ENCODE measurements at regions not wholly inside any gene's neighbourhood (a gene's known extent, or its start where the extent isn't known, plus 50 kb on each side); places are given as distances from the start of the nearest gene placed in this dataset.

DNA sequence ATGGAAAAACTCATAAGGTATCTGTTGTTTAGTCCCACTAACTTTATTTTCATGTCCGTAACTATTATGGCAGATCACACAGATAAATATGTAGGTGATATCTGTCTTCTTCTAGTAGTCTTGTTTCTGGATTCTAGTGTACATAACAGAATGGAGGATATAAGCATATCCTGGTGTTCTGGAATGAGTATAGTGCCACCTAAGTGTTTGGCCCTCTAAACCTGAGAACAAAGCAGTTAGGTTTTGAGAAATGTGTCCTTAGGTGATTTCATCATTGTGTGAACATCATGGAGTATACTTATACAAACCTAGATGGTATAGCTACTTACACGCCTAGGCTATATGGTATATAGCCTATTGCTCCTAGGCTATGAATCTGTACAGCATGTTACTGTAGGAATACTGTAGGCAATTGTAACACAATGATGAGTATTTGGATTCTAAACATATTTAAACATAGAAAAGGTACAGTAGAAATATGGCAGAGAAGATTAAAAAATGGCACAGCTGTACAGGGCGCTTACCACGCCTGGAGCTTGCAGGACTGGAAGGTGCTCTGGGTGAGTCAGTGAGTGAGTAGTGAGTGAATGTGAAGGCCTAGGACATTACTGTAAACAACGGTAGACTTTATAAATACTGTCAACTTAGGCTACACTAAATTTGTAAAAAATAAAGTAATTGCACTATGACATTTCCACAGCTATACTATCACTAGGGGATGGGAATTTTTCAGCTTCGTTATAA is 150.3 kb upstream of the SLC24A2 start:
- DNase-seq (ENCODE audit: insufficient read length, low spot score): no peak
- FAIRE-seq: no peak
- TF ChIP-seq, protein P1, sequence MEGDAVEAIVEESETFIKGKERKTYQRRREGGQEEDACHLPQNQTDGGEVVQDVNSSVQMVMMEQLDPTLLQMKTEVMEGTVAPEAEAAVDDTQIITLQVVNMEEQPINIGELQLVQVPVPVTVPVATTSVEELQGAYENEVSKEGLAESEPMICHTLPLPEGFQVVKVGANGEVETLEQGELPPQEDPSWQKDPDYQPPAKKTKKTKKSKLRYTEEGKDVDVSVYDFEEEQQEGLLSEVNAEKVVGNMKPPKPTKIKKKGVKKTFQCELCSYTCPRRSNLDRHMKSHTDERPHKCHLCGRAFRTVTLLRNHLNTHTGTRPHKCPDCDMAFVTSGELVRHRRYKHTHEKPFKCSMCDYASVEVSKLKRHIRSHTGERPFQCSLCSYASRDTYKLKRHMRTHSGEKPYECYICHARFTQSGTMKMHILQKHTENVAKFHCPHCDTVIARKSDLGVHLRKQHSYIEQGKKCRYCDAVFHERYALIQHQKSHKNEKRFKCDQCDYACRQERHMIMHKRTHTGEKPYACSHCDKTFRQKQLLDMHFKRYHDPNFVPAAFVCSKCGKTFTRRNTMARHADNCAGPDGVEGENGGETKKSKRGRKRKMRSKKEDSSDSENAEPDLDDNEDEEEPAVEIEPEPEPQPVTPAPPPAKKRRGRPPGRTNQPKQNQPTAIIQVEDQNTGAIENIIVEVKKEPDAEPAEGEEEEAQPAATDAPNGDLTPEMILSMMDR (IDR thresholded peaks at IDR 0.05; ENCODE audit: insufficient read depth, missing control alignments): no peak

DNA sequence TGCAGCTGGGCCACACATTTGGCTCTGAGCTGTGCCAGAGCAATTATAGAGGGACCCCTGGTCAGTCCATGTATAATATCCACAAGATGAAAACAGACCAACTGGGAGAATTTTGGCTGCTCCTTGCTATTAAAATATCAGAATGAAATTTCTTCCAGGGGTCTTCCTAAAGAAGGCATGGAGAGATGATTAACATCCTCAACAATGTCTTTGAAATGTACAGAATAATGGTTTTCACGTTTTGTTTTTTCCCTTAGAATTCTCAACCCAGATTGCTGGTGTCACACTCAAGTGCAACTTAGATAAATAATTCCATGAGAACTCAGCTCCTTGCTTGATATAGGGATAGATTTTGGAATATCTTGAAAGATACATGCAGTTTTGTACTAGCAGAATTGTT is 148.3 kb upstream of the SLC24A2 start:
- no peak for DNase-seq (ENCODE audit: insufficient read length, low spot score)
- TF ChIP-seq, protein P1 (IDR thresholded peaks at IDR 0.05; ENCODE audit: insufficient read depth, missing control alignments): no peak
- FAIRE-seq: no peak

DNA sequence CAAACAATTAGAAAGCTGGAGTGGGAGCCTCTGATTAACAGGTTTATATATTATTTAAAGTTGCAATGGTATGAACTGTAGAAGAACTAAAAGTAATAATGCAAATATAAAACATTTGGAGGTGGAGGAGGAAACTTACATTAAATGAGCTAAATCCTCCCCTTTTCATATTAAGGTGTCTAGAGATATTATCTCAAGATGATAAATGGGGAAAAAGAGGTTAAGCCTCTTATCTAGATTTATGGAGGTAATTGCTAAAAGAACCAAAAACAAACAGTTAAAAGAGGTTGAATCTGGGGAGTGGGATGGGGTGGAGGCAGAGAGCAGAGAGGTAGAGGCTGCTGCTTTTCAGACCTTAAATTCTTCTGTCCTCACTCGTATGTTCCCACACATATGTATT is 147.8 kb upstream of the SLC24A2 start:
- FAIRE-seq (no peak), DNase-seq (ENCODE audit: insufficient read length, low spot score) (no peak)
- TF ChIP-seq, protein P1 (IDR thresholded peaks at IDR 0.05; ENCODE audit: insufficient read depth, missing control alignments): no peak

DNA sequence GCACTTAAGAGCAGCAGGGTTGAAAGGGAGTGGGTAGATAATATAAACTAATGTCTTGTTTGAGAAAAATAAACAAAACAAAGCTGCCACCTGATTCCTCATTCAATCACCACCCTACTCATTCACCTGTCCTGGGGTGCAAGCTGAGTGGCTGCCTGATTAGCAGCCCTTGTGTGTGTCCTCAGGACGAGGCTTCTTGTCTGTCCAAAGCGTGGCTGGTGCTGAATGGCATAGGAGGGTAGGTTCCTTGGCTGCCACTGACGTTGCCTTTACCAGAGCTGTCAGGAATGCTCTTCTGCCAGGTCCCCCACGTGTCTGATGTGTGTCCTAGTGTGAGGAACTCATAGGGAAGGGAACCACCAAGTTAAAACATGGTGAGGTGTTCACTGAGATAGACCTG is 146.6 kb upstream of the SLC24A2 start:
- DNase-seq (ENCODE audit: insufficient read length, low spot score) (no peak), FAIRE-seq (no peak)
- TF ChIP-seq, protein P1 (IDR thresholded peaks at IDR 0.05; ENCODE audit: insufficient read depth, missing control alignments): no peak

DNA sequence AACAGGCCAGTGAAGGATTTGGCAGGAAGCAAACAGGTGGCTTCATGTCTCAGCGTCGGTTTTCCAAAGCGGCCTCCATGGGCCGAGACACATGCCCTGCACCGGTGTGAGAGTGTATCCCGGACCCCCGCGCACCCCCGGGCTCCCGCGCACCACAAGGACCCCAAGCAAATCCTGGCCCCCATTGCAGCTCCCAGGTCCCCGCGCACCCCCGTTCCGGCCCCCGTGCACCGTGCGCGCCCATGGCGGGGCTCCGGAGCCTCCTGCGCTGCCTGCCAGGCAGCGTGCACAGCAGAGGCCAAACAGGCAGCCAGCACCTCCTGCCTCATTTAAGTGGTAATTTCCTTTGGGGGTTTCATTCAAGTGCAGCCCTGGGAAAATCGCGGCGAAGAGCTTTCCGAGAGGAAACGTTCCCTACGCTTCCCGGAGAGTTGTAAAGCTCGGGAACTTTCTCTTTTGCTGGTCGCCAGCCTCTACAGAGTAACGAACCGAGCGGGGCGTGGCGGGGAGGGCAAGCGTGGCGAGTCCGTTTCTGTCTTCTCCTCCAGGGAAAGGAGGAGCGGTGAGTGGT is 145.5 kb upstream of the SLC24A2 start:
- TF ChIP-seq, protein P1 (IDR thresholded peaks at IDR 0.05; ENCODE audit: insufficient read depth, missing control alignments): no peak
- no peak for FAIRE-seq

DNA sequence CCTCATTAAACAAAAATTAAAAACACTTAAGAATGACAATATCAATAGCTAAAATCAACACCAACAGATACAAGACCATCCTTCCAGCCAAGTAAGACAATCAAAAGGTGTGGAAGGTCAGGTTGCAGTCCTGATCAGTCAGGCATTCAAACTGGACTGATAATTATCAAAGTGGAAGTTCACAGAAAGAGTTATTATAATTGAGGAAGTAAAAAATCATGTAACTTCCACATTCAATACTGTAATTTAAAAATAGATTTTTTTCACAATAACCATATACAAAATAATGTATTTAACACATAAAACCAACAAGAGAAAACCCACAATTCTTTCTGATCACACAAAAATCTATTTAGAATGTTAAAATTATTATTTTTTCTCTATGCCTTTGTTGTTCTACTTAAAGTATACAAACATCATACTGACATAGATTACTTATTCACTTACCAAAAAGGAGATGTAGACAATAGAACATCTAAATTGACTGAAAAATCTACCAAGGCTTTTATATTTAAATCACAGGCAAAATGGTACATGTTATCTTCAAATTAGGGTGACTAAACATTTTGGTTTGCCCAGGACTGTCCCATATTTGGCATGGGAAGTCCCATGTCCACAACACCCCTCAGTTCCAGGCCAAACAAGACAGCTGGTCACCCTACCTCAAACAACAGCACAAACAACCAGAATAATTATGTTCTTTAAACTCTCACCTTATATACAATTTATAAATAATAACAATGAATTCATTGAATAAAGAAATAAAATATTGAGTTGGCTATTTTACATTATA is 142.5 kb upstream of the SLC24A2 start:
- no peak for FAIRE-seq
- DNase-seq (ENCODE audit: insufficient read length, low spot score): no peak
- TF ChIP-seq, protein P1 (IDR thresholded peaks at IDR 0.05; ENCODE audit: insufficient read depth, missing control alignments): no peak

More for the DNA sequence above, 145.5 kb upstream of the SLC24A2 start:
- no peak for DNase-seq (ENCODE audit: insufficient read length, low spot score)

Data from D721Med (cell line).